GM12878 (cell line): ENCODE measurements at regions not wholly inside any gene's neighbourhood (a gene's known extent, or its start where the extent isn't known, plus 50 kb on each side); places are given as distances from the start of the nearest gene placed in this dataset.

Experiments
- ATAC-seq: fragments of 200-7000 bp; cut with Tn5 transposase; 3 replicates; pipeline ENCODE4 v1.9.1; 2020; ENCODE audit warnings: mild to moderate bottlenecking, moderate library complexity
- BruUV-seq: library from RNA; stranded (reverse); fragments of 400-500 nt; replicated peaks from 2 replicates; lab custom pipeline; 2021; lab: Mats Ljungman, UMichigan
- CTCF ChIA-PET: fragments of 300-600 bp; sonication (Branson Sonifier 250); formaldehyde crosslinking; extraction: SDS; loops from one replicate; lab custom pipeline; 2021; ENCODE audit warnings: inconsistent platforms; lab: Yijun Ruan, JAX
- POLR2A ChIA-PET: fragments of 350-600 bp; formaldehyde crosslinking; extraction: SDS; loops from one replicate; lab custom pipeline; 2021; ENCODE audit warnings: inconsistent platforms; lab: Charles Lee
- RAD21 ChIA-PET: fragments of 300-600 bp; sonication (Branson Sonifier 250); formaldehyde crosslinking; loops from one replicate; lab custom pipeline; 2023; ENCODE audit warnings: antibody characterized with exemption; ENCODE audit not compliant: unreplicated experiment; lab: Charles Lee
- SMC1A ChIA-PET: fragments of 300-600 bp; sonication (Branson Sonifier 250); formaldehyde crosslinking; loops from one replicate; lab custom pipeline; 2023; ENCODE audit not compliant: unreplicated experiment, uncharacterized antibody; lab: Charles Lee
- DNase-seq: peaks from one replicate; pipeline ENCODE4 v3.0.0-alpha.2; 2011; ENCODE audit warnings: low read depth, low spot score
- FAIRE-seq: peaks from 3 replicates; lab custom pipeline; 2011; peaks lifted over from hg19 to GRCh38; lab: Jason Lieb, UNC
- H2AFZ ChIP-seq: 2 replicates; pipeline ENCODE4 v1.6.0; 2011; ENCODE audit warnings: low read depth, low read length, control low read depth; ENCODE audit not compliant: control insufficient read depth
- H3K27ac ChIP-seq: 2 replicates; pipeline ENCODE4 v1.5.1; 2011; ENCODE audit warnings: control low read depth; ENCODE audit not compliant: control insufficient read depth, insufficient read depth
- H3K27me3 ChIP-seq, 2 experiments: replicated peaks in 1 of 2; 2 replicates each; pipeline versions ENCODE4 v1.6.0 to v1.6.1; 2011; ENCODE audit warnings: low read length in 1 of 2; ENCODE audit not compliant: control insufficient read depth in 2 of 2, insufficient read depth in 2 of 2
- H3K36me3 ChIP-seq, 2 experiments: 2 replicates each; pipeline ENCODE4 v1.5.1; 2011; ENCODE audit warnings: low read length in 1 of 2; ENCODE audit not compliant: control insufficient read depth in 2 of 2, insufficient read depth in 2 of 2
- H3K4me1 ChIP-seq: 2 replicates; pipeline ENCODE4 v1.6.1; 2011; ENCODE audit warnings: mild to moderate bottlenecking, low read length, moderate library complexity, mixed read lengths; ENCODE audit not compliant: control insufficient read depth, insufficient read depth
- H3K4me2 ChIP-seq: 2 replicates; pipeline ENCODE4 v1.6.0; 2011; ENCODE audit warnings: control low read depth; ENCODE audit not compliant: control insufficient read depth, insufficient read depth
- H3K4me3 ChIP-seq: fragments of 200-600 bp; sonication (generic); 2 replicates; pipeline ENCODE4 v1.5.1; 2016
- H3K79me2 ChIP-seq: 2 replicates; pipeline ENCODE4 v1.6.0; 2011; ENCODE audit warnings: low read length; ENCODE audit not compliant: control insufficient read depth, insufficient read depth
- H3K9ac ChIP-seq: 2 replicates; pipeline ENCODE4 v1.8.0; 2011; ENCODE audit warnings: low read length, control low read depth, mixed read lengths; ENCODE audit not compliant: control insufficient read depth, insufficient read depth
- H3K9me3 ChIP-seq: replicated peaks from 3 replicates; pipeline ENCODE4 v1.5.1; 2011; ENCODE audit warnings: mild to moderate bottlenecking, low read length; ENCODE audit not compliant: control insufficient read depth, insufficient read depth
- H4K20me1 ChIP-seq: 2 replicates; pipeline ENCODE4 v1.6.0; 2011; ENCODE audit not compliant: control insufficient read depth, insufficient read depth
- ATF7 ChIP-seq: fragments of 450-650 bp; IDR thresholded peaks from 2 replicates; pipeline ENCODE4 v1.6.1; 2016; ENCODE audit warnings: low read depth, mild to moderate bottlenecking
- CHD1 ChIP-seq: IDR thresholded peaks from 2 replicates; pipeline ENCODE4 v1.6.1; 2012; ENCODE audit warnings: low read depth, low read length, improper control_type of control experiment
- EZH2 ChIP-seq: IDR thresholded peaks from 2 replicates; pipeline ENCODE4 v1.6.1; 2012; ENCODE audit warnings: low read depth, mild to moderate bottlenecking, control low read depth, inconsistent platforms, low read length, borderline replicate concordance; ENCODE audit not compliant: control insufficient read depth
- FOXK2 ChIP-seq: fragments of 450-650 bp; IDR thresholded peaks from 2 replicates; pipeline ENCODE4 v1.6.1; 2017; ENCODE audit warnings: mild to moderate bottlenecking, moderate library complexity
- IKZF2 ChIP-seq, 2 experiments: fragments of 450-650 bp; IDR thresholded peaks; 2 replicates each; pipeline ENCODE4 v1.6.1; 2017; ENCODE audit warnings: mild to moderate bottlenecking in 2 of 2, moderate library complexity in 2 of 2
- MEF2B ChIP-seq: fragments of 450-650 bp; IDR thresholded peaks from 2 replicates; pipeline ENCODE4 v1.6.1; 2018; ENCODE audit warnings: mild to moderate bottlenecking, moderate library complexity; ENCODE audit not compliant: partially characterized antibody, poor library complexity, severe bottlenecking
- POLR2AphosphoS5 ChIP-seq: IDR thresholded peaks from 2 replicates; pipeline ENCODE4 v1.6.1; 2011; ENCODE audit warnings: mild to moderate bottlenecking, low read length, inconsistent platforms
- RBBP5 ChIP-seq: fragments of 200-600 bp; sonication (generic); conservative IDR thresholded peaks from 2 replicates; pipeline ENCODE4 v1.6.1; 2016
- SIN3A ChIP-seq: IDR thresholded peaks from 2 replicates; pipeline ENCODE4 v1.6.1; 2012; ENCODE audit warnings: low read depth, low read length, improper control_type of control experiment
- SP1 ChIP-seq: IDR thresholded peaks from one replicate; pipeline ENCODE4 v1.6.1; 2011; ENCODE audit warnings: low read depth, low read length
- SUPT20H ChIP-seq: IDR thresholded peaks from 2 replicates; pipeline ENCODE4 v1.6.1; 2011; ENCODE audit warnings: low read depth, mild to moderate bottlenecking, low read length, moderate library complexity, borderline replicate concordance; ENCODE audit not compliant: control insufficient read depth
- TBL1XR1 ChIP-seq: IDR thresholded peaks from 2 replicates; pipeline ENCODE4 v1.6.1; 2012; ENCODE audit warnings: low read depth, low read length, improper control_type of control experiment
- ZNF207 ChIP-seq: fragments of 450-650 bp; IDR thresholded peaks from 2 replicates; pipeline ENCODE4 v1.6.1; 2014; ENCODE audit warnings: antibody characterized with exemption, mild to moderate bottlenecking, borderline replicate concordance
- ZNF217 ChIP-seq: fragments of 450-650 bp; IDR thresholded peaks from 2 replicates; pipeline ENCODE4 v1.6.1; 2017; ENCODE audit warnings: antibody characterized with exemption, mild to moderate bottlenecking
- WGBS: methylation state at CpG from one replicate; pipeline ENCODE4 v1.1.6; 2016; ENCODE audit warnings: low lambda C conversion rate; ENCODE audit not compliant: insufficient replicate concordance, insufficient coverage; ENCODE audit errors: missing lambda C conversion rate; 5-methylcytosine and 5-hydroxymethylcytosine counted together
- in situ Hi-C: fragments of 300-500 bp; cut with MboI; formaldehyde crosslinking; loops from 9 replicates; pipeline ENCODE4 v1.14.3; 2018; ENCODE audit warnings: mixed read lengths
- intact Hi-C: fragments of 100-400 bp; cut with micrococcal nuclease; formaldehyde crosslinking; loops from one replicate; pipeline ENCODE4 v1.14.2; 2022; ENCODE audit not compliant: unreplicated experiment
- TF ChIP-seq, protein P1 (sequence below): fragments of 450-650 bp; IDR thresholded peaks from 2 replicates; pipeline ENCODE4 v1.6.1; 2018; ENCODE audit warnings: borderline replicate concordance, mild to moderate bottlenecking; ENCODE audit not compliant: partially characterized antibody
- TF ChIP-seq, protein P2 (sequence below): fragments of 150-350 bp; IDR thresholded peaks from 2 replicates; pipeline ENCODE4 v1.6.1; 2014; ENCODE audit warnings: mild to moderate bottlenecking, low read depth, low read length

- no peak for TF ChIP-seq CHD1
- TF ChIP-seq, protein P1, sequence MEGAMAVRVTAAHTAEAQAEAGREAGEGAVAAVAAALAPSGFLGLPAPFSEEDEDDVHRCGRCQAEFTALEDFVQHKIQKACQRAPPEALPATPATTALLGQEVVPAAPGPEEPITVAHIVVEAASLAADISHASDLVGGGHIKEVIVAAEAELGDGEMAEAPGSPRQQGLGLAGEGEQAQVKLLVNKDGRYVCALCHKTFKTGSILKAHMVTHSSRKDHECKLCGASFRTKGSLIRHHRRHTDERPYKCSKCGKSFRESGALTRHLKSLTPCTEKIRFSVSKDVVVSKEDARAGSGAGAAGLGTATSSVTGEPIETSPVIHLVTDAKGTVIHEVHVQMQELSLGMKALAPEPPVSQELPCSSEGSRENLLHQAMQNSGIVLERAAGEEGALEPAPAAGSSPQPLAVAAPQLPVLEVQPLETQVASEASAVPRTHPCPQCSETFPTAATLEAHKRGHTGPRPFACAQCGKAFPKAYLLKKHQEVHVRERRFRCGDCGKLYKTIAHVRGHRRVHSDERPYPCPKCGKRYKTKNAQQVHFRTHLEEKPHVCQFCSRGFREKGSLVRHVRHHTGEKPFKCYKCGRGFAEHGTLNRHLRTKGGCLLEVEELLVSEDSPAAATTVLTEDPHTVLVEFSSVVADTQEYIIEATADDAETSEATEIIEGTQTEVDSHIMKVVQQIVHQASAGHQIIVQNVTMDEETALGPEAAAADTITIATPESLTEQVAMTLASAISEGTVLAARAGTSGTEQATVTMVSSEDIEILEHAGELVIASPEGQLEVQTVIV, result no peak
- TF ChIP-seq SIN3A, result no peak
- no peak for TF ChIP-seq EZH2
- TF ChIP-seq, protein P2, sequence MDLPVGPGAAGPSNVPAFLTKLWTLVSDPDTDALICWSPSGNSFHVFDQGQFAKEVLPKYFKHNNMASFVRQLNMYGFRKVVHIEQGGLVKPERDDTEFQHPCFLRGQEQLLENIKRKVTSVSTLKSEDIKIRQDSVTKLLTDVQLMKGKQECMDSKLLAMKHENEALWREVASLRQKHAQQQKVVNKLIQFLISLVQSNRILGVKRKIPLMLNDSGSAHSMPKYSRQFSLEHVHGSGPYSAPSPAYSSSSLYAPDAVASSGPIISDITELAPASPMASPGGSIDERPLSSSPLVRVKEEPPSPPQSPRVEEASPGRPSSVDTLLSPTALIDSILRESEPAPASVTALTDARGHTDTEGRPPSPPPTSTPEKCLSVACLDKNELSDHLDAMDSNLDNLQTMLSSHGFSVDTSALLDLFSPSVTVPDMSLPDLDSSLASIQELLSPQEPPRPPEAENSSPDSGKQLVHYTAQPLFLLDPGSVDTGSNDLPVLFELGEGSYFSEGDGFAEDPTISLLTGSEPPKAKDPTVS, result no peak
Measured at GRCh38 chr3:180802837-180803236, 109.6 kb upstream of the FXR1 start (continued).

DNA sequence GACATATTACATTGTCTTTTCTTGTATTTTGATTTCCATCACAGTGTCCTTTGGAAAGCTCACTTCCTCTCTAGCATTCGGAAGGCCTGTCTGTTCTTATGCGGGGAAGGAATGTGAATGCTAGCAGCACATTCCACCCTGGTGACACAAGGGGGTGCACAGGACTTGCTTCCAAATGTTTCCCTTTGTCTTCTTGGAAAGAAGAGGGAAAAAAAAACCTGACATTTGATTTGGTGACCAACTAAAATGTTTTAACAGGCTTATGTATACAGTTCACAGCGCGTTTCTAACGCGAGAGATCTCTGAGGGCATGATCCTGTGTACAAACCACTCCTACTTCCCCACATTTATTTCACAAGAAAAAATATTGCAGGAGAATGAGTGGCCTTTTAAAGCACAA, 107.6 kb upstream of the FXR1 start:
- no peaks in the 10 kb centered on the region for H3K79me2 ChIP-seq
- ChIA-PET SMC1A (no interaction called here), CTCF (no interaction called here), RAD21 (no interaction called here), POLR2A (no interaction called here)
- no peaks in the 10 kb centered on the region for H3K9me3 ChIP-seq
- H3K27me3 ChIP-seq, result no peaks in the 10 kb centered on the region
- H3K36me3 ChIP-seq, result no peaks in the 10 kb centered on the region
- no peak overlapping the region for H3K9ac ChIP-seq
- no peaks in the 10 kb centered on the region for H4K20me1 ChIP-seq
- H3K4me1 ChIP-seq, result no peaks in the 10 kb centered on the region
- no peak for TF ChIP-seq SUPT20H
- TF ChIP-seq IKZF2 (IDR thresholded peaks at IDR 0.05), result no peak
- TF ChIP-seq TBL1XR1, result no peak
- TF ChIP-seq POLR2AphosphoS5, result no peak
- no peak for TF ChIP-seq ATF7
- TF ChIP-seq SP1, result no peak
- no peak for TF ChIP-seq ZNF207
- TF ChIP-seq RBBP5, result no peak
- no peak for TF ChIP-seq FOXK2
- no peak for TF ChIP-seq MEF2B
- TF ChIP-seq ZNF217, result no peak
- H3K4me2 ChIP-seq, result no peak overlapping the region
- no TSS peak for BruUV-seq
- H3K27ac ChIP-seq, result no peak overlapping the region
- no peak overlapping the region for H3K4me3 ChIP-seq
- DNase-seq (no peak), ATAC-seq (no peak), FAIRE-seq (no peak)
- intact Hi-C loops (loop anchor here (5.0 to 10.0 kb wide), 4 partner anchors 210 to 900 kb away; no protein-coding TSS in a partner anchor), in situ Hi-C loops (no loop called here)
- 74% methylated on average over 6 of the region's 6 CpGs for WGBS
- no peak overlapping the region for H2AFZ ChIP-seq
